Activated T-cell treated with anti-CD3 and anti-CD28 coated beads for 48 hours (primary cell): ENCODE measurements at regions not wholly inside any gene's neighbourhood (a gene's known extent, or its start where the extent isn't known, plus 50 kb on each side); places are given as distances from the start of the nearest gene placed in this dataset.

Source experiments
- DNase-seq: peaks from one replicate; pipeline ENCODE4 v3.0.0-alpha.2; 2020; ENCODE audit warnings: low read depth

DNA sequence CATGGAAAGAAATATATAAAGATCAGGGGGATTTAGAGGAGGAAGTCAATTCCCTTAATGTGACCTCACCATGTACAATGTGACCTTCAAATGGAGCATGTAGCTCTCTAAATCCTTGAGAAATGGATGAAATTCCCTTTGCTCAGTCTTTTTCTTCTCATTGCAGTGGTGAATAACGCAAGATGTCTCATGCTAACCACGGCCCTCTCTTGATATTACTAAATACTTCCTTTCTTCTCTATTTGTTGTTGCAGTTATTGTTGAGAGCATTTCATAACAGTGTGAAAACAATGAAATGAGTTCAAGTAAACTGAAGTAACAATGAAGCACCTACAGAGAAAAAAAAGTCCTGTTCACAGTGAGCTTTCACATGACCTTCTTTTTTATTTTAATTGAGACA, 55.6 kb downstream of the ZNF281 start:
- DNase-seq = no peak

DNA sequence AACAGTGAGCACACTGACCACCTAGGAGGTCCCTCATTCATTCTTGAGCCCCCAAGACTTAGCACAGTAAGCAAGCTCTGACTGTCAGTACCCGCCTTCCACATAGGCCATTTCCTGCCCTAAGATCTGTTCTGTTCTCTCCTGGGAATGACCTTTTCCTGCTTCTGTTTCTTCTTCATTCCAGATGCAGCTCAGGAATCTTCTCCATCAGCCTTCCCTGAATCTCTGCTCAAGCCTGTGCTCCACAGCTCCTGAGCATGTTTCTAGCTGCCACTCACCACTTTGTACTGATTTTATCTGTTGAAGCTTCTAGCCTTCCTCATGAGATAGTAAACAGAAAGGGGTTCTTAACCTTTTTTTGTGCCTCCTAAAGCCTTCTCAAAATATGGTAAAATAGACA, 56.6 kb downstream of the ZNF281 start:
- DNase-seq = no peak

DNA sequence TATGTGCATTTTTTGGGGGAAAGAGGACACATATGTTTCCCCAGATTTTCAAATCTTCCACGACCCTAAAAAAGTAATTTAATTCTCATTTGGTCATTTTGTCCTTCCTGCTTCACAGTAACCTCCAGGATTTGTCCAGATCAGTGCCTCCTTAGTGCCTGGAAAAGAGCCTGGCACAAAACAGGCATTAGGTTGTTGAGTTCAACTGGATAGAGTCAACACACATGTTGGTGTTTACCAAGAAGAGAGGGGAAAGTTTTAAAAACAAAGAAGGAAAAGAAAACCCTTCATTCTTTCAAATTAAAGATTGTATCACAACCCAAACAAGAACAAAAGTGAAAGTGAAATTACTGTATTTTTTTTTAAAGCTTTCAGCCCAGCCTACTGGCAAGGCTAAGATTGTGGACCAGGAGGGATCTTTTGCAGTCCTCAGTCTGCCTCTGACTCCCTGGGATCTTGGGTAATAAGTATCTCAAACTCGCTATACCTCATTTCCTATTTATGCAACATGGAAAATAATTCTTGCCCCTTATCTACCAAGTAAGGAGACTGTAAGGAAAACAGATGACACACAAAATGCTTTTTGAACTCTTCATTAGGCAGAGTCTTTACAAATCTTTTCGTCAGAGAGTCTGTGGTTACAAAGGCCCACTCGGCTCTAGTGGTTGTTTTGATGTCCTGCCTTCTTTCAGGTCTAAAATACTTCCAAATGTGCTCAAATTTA, 57.8 kb downstream of the ZNF281 start:
- DNase-seq = no peak

GRCh38 chr1:200351425-200351824, 58.4 kb downstream of the ZNF281 start:
- no peak for DNase-seq

GRCh38 chr1:200346700-200347099, 63.1 kb downstream of the ZNF281 start:
- DNase-seq = no peak

DNA sequence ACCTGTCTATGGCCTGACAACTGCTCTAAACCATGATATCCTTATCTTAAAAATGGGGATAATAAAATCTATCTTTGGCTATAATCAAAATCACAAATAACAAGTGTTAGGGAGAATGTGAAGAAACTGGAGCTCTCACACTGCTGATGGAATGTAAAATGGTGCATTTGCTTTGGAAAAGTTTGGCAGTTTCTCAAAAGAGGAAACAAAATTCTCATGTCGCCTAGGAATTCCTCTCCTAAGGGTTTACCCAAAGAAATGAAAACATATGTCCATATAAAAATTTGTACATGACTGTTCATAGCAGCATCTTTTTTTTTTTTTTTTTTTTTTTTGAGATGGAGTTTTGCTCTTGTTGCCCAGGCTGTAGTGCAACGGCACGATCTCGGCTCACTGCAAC, 64.3 kb downstream of the ZNF281 start:
- DNase-seq = no peak

GRCh38 chr1:200343874-200344273, 66.0 kb downstream of the ZNF281 start:
- DNase-seq = no peak

DNA sequence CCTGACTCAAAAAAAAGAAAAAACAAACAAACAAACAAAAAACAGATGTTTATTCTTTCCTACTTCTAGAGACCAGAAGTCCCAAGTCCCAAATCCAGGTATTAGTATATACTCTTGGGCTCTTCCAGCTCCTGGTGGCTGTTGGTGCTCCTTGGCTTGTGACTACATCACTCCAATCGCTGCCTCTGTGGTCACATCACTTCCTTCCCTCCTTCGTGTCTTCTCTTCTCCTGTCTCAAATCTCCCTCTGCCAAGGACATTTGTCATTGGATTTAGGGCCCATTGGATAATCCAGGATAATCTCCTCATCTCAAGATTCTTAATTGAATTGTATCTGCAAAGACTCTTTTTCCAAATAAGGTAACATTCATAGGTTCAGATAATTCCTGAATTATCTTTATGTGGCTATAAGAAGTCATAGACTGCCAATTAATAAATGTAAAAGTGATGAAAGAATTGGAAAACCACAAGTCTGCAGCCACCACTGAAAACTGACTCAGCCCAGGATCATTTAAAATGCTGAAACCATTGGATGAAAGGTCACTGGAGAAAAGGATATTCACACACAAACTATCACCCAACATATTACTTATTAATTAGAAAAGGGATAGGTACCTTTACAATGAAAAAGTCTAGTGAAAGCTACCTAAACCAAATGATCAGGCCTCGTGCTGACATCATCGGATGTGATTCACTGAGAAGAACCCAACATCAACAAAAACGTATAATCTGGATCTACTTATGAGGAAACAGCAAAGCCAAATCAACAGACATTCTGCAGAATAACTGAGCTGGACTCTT, 67.1 kb downstream of the ZNF281 start:
- DNase-seq = no peak

DNA sequence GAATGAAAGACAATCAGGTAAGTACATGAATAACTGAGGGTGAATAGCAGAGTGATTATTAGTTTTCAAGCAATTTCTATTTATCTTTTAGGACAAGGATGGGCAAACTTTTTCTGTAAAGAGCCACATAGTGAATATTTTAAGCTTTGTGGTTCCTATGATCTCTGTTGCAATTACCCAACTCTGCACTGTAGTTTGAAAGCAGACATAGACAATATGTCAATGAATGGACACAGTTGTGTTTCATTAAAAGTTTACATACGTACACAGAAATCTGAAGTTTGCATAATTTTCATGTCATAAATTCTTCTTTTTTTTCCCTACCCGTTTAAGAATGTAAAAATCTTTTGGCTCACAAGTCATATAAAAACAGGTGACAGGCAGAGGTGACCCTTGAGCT, 71.4 kb downstream of the ZNF281 start:
- no peak for DNase-seq

DNA sequence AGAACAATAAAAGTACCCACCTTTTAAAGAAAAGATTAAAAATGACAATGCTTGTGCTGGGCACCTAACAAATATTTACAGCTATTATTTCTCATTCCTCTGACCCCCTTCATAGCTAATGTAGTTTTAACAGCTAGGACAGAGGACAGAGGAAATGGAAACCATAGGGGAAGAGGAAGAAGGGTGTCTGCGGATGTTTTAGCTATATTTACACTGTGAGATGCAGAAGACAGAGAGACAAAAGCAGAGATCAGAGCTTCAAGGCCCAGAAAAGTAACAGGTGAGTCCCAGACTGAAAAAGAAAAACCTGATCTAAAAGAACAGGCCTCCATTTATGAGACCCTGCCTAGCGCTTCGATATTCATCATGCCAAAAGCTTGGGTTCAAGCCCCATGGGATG, 72.0 kb downstream of the ZNF281 start:
- no peak for DNase-seq

GRCh38 chr1:200337410-200337809, 72.4 kb downstream of the ZNF281 start:
- no peak for DNase-seq

DNA sequence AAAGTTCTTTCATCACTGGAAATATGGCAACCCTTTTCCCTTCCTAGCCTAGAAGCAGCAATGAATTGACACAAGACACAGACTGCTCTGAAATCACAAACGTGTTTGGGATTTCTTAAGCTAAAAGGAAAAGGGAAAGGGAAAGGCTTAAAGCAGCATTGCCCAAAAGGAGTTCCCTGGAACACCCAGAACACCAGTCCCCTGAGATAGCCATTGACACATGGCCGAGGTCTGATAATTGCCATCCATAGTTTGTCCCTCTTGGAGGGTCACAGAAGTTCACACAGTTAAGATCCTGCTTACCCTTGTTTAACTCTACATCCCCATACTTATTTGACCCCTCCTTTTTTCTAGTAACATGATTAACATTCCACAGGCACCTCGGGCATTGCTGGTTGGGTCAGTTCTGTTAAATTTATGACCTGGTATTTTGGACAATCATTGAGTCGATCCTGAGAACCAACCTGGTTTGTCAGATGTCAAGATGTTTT, 72.9 kb downstream of the ZNF281 start:
- DNase-seq = no peak

DNA sequence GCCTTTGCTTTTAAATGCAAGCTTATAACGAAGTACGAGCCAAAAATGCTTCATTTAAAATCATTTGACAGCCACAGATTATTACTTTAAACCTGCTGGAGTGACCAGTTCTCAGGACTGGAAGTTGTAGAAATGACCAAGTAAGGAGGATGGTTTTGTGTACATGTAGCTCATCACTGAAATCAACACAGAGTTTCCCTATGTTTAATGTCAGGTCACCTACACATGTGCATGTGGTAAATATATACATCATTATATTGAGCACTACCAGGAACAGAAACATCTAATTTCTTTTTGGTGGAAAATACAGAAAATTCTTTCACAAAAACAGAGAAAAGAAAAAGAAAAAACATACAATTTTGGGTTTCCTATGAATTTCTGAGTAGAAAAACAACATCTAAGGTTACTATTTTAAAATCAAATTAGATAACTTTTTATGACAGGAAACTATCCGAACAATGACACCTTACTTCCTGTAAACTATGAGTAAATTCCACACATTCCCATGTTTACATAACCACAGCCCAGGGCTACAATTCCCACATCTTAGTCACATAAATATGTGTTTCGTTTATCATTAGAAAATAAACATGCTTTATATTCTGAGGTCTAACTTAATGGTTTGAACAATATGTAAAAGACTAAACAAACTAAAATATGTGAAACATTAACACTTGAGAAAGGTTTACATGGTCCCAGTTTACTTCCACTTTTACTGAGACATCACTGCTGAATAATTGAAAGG, 73.6 kb downstream of the ZNF281 start:
- no peak for DNase-seq

DNA sequence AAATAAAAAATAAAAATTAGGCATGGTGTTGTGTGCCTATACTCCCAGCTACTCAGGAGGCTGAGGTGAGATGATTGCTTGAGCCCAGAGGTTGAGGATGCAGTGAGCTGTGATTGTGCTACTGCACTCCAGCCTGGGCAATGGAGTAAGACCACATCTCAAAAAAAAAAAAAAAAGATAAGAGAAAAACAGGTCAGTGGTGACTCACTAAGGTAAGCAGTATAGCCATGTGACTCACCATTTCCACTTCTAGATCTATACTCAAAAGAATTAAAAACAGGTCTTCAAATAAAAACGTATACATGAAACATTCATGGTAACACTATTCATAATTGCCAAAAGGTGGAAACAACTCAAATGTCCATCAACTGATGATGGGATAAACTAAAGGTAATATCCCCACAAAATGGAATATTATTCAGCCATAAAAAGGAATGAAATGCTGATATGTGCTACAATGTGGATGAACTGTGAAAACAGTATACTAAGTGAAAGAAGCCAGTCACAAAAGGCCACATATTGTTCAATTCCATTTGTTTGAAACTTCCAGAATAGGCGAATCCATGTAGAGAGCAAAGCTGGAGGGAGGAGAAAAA, 75.1 kb downstream of the ZNF281 start:
- DNase-seq = no peak

- no peak for DNase-seq
These were observed 76.5 kb downstream of the ZNF281 start for GRCh38 chr1:200333329-200333728.

- DNase-seq = no peak
These were observed 77.1 kb downstream of the ZNF281 start for GRCh38 chr1:200332716-200333115.

DNA sequence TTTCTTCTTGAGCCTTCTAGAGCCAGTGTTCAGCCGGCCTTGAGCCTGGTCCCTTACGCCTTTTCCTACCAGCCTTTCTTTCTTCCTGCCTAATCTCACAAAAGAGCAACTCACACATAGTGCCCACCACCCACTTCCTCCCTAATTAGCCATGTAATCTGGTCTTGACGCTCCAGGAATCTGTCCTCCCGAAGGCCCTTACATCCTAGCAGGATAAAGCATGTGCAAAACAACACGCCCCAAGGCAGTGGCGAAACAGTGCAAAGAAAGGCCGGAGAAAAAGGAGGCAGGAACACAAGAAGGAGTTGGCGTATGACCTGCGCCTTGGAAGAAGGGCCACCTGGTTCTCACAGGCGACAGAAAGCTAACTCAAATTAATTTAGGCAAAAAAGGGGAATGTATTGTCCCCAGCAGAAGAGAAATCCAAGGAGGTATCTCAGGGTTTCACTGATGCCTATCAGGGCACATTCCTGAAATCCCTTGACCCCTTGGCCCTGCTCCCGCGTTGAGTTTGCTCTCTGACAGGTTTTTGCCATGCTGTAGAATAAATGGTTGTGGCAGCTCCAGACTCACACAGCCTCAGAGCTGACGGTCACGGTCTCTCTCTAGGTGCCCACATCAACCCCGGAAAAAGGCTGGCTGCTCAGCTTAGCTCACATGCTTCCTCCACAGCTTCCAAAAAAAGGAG, 79.0 kb downstream of the ZNF281 start:
- DNase-seq = no peak

DNA sequence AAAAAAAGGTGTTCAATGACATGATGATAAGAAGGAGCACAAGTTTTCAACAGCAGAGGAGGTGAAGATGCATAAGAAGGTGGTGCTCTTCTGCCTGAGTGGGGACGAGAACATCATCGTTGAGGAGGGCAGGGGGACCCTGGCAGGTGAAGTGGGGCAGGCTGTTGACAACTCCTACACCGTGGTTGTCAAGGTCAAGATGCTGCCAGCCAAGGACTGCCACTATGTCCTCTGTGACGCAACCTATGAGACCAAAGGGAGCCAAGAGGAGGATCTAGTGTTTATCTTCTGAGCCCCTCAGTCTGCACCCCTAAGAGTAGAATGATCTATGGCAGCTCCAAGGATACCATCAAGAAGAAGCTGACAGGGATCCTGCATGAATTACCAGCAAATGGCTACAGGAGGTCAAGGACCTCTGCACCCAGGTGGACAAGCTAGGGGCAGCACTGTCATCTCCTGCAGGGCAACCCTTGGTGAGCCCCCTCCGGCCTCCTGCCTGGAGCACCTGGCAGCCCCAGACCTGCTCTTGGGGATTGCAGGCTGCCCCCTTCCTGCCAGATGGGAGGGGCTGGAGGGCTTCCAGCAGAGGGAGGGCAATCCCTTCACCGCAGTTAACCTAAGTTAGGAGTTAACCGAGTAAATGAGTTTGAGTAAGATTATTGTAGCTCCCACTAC, 80.5 kb downstream of the ZNF281 start:
- DNase-seq = no peak

DNA sequence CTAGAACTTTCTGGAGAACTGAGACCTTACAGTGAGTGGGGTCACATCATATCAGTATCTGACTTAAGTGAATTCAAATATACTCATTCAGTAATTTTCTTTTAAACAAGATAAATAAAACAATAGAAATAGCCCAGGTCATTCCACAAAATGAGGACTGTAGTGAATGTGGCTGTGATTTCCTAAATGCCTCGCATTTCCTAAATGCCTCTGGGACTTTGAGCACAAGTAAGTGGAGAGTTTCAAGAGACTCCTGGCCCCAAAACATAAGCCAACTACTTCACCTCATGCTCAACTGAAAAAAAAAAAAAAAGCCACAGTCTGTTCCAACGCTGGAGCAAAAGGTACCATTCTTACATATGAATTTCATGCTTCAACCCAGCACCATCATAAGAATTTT, 81.5 kb downstream of the ZNF281 start:
- DNase-seq = no peak

DNA sequence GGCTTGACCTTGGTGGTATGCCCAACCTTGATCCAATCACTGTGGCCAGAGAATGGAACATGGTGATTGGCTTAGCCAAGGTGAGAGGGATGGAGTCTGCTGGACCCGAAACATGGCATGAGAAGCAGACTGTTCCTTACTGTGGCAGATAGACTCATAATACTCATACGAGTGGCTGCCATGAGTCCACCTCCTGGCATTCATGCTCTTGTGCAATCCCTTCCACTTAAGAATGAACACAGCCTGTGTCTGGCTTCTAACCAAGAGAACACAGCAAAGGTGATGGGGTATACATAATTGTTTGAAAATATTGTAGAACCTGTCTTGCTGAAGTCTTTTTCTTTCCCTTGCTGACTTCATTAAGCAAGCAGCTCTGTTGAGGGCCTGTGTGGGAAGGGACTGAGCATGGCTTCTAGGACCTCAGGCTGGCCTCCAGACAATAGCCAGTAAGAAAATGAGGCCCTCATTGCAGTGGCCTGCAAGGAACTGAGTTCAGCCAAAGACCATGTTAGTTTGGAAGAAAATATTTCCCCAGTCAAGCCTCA, 85.9 kb downstream of the ZNF281 start:
- DNase-seq = no peak

GRCh38 chr1:200319148-200319547, 90.7 kb downstream of the ZNF281 start:
- no peak for DNase-seq
